Stimulated activated effector memory CD8-positive, alpha-beta T cell treated with anti-CD3 and anti-CD28 coated beads, Interleukin-12 subunit alpha, Interleukin-12 subunit beta, amount 100 ng/mL, for 72 hours (primary cell): ENCODE measurements at regions not wholly inside any gene's neighbourhood (a gene's known extent, or its start where the extent isn't known, plus 50 kb on each side); places are given as distances from the start of the nearest gene placed in this dataset.
A peak's percentile ranks its signal among the peaks of the same experiment; 100 is the strongest.
"Not testable (repeated sequence)": the region's sequence is repeated elsewhere in the genome, so short reads cannot be mapped to it uniquely, and the experiment has no call there.

Experiments used
- ATAC-seq: fragments of 150-1000 bp; cut with Tn5 transposase; 2 replicates; pipeline ENCODE4 v1.10.0; 2021
- DNase-seq, 2 donors: peaks; one replicate each; pipeline ENCODE4 v3.0.0; 2021 to 2022; ENCODE audit warnings: low spot score in 2 of 2
- H3K27ac Mint-ChIP-seq: one replicate; pipeline ENCODE4 v1.8.0; 2022; ENCODE audit warnings: mild to moderate bottlenecking, mixed read lengths
- H3K36me3 Mint-ChIP-seq: one replicate; pipeline ENCODE4 v1.8.0; 2022; ENCODE audit warnings: mild to moderate bottlenecking, mixed read lengths
- H3K4me1 Mint-ChIP-seq: one replicate; pipeline ENCODE4 v1.8.0; 2022; ENCODE audit warnings: mixed read lengths
- H3K4me3 Mint-ChIP-seq: one replicate; pipeline ENCODE4 v1.8.0; 2022; ENCODE audit warnings: mild to moderate bottlenecking, mixed read lengths
- H3K9me3 Mint-ChIP-seq: one replicate; pipeline ENCODE4 v1.8.0; 2022; ENCODE audit warnings: mixed read lengths

- ATAC-seq = no peak
- H3K9me3 Mint-ChIP-seq = no peaks in the 10 kb centered on the region
- no peak overlapping the region for H3K27ac Mint-ChIP-seq
- no peak overlapping the region for H3K4me3 Mint-ChIP-seq
- no peak for DNase-seq
- H3K4me1 Mint-ChIP-seq = no peaks in the 10 kb centered on the region
- H3K36me3 Mint-ChIP-seq = no peaks in the 10 kb centered on the region
Observed at GRCh38 chr3:4197670-4198069, 105.5 kb upstream of the SETMAR start.

DNA sequence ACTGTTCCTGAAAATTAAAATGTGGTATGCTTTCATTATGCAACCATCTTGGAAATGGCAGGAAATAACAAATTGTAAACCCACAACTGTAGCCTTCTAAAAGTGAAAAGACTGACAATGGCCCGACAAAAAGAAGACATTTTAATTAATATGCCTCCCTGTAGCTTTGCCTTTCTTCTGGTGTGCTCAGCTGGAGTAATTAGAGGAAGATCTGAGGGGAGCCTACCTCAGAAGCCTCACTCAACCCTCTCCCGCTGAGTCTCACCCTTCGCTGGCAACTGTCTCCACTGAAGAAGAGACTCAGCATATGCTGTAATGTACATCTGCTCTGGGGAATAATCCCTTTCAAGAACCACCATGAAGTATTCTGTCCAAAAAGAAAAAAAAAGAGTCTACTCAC, 104.7 kb upstream of the SETMAR start:
- Mint-ChIP-seq H3K4me3 (no peak overlapping the region), H3K4me1 (no peaks in the 10 kb centered on the region), H3K27ac (no peak overlapping the region), H3K36me3 (no peaks in the 10 kb centered on the region), H3K9me3 (peaks cover 4% of the 10 kb centered on the region)
- no peak for ATAC-seq
- DNase-seq = no peak

DNA sequence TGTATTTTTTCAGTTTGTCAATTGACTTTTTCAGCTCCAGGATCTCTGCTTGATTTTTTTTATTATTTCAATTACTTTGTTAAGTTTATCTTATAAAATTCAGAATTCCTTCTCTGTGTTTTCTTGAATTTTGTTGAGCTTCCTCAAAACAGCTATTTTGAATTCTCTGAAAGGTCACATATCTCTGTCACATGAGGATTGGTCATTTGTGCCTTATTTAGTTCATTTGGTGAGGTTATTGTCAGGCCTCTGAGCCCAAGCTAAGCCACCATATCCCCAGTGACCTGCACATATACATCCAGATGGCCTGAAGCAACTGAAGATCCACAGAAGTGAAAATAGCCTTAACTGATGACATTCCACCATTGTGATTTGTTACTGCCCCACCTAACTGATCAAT, 98.4 kb upstream of the SETMAR start:
- H3K4me1 Mint-ChIP-seq, H3K27ac Mint-ChIP-seq, ATAC-seq, H3K36me3 Mint-ChIP-seq, H3K4me3 Mint-ChIP-seq, DNase-seq: not testable (repeated sequence)
- peaks cover 16% of the 10 kb centered on the region for H3K9me3 Mint-ChIP-seq

DNA sequence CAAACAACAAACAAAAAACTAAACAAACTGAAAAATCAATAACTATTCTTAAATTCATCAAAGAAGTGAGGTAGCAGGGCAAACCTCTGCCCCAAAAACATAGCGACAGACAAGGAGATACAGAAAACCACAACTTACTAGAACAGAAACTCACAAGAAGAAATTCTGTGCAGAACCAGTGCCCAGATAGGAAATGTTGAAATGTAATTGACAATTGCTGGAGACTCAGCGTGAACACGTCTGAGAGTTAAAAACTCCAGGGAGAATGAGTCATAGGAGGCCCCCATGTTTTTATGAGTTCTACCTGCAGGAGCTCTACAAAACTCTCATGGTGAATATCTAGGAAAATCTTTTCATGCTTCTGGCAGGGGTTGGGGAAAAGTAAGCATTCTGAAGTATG, 95.5 kb upstream of the SETMAR start:
- DNase-seq = no peak
- Mint-ChIP-seq H3K4me3 (no peak overlapping the region), H3K27ac (no peak overlapping the region), H3K9me3 (peaks cover 22% of the 10 kb centered on the region), H3K4me1 (no peaks in the 10 kb centered on the region), H3K36me3 (no peaks in the 10 kb centered on the region)
- no peak for ATAC-seq

DNA sequence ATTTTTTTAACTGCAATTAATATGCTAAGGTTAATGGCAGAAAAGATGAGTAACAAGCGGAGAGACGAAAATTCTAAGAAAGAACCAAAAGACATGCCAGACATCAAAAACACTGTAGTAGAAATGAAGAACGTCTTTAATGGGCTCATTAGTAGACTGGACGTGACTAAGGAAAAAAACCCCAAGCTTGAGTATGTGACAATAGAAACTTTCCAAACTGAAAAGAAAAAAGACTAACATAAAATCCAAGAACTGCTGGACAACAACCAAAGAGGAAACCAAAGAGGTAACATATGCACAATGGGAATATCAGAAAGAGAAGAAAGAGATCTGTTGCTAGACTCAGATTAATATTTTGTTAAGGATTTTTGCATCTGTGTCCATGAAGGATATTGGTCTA, 94.6 kb upstream of the SETMAR start:
- ATAC-seq = no peak
- H3K9me3 Mint-ChIP-seq = peaks cover 21% of the 10 kb centered on the region
- no peaks in the 10 kb centered on the region for H3K36me3 Mint-ChIP-seq
- DNase-seq = no peak
- H3K27ac Mint-ChIP-seq = no peak overlapping the region
- no peak overlapping the region for H3K4me3 Mint-ChIP-seq
- no peaks in the 10 kb centered on the region for H3K4me1 Mint-ChIP-seq

GRCh38 chr3:4211610-4212009, 91.6 kb upstream of the SETMAR start:
- Mint-ChIP-seq H3K9me3 (peaks cover 21% of the 10 kb centered on the region), H3K36me3 (no peaks in the 10 kb centered on the region), H3K27ac (no peak overlapping the region), H3K4me3 (no peak overlapping the region), H3K4me1 (no peaks in the 10 kb centered on the region)
- DNase-seq = no peak
- ATAC-seq = no peak

- not testable (repeated sequence) for H3K4me3 Mint-ChIP-seq
- H3K9me3 Mint-ChIP-seq = peaks cover 24% of the 10 kb centered on the region
Observed at GRCh38 chr3:4213420-4213819, 89.7 kb upstream of the SETMAR start.

GRCh38 chr3:4216974-4217373, 86.2 kb upstream of the SETMAR start:
- not testable (repeated sequence) for H3K4me1 Mint-ChIP-seq, H3K36me3 Mint-ChIP-seq, H3K27ac Mint-ChIP-seq, H3K4me3 Mint-ChIP-seq, DNase-seq, ATAC-seq
- H3K9me3 Mint-ChIP-seq = peaks cover 24% of the 10 kb centered on the region

More at GRCh38 chr3:4213420-4213819, 89.7 kb upstream of the SETMAR start:
- not testable (repeated sequence) for ATAC-seq, H3K4me1 Mint-ChIP-seq, DNase-seq, H3K36me3 Mint-ChIP-seq, H3K27ac Mint-ChIP-seq

GRCh38 chr3:4218456-4219226, 84.5 kb upstream of the SETMAR start:
- Mint-ChIP-seq H3K27ac (no peak overlapping the region), H3K36me3 (no peaks in the 10 kb centered on the region), H3K9me3 (peaks cover 14% of the 10 kb centered on the region), H3K4me1 (no peaks in the 10 kb centered on the region), H3K4me3 (no peak overlapping the region)
- DNase-seq (no peak), ATAC-seq (no peak)

DNA sequence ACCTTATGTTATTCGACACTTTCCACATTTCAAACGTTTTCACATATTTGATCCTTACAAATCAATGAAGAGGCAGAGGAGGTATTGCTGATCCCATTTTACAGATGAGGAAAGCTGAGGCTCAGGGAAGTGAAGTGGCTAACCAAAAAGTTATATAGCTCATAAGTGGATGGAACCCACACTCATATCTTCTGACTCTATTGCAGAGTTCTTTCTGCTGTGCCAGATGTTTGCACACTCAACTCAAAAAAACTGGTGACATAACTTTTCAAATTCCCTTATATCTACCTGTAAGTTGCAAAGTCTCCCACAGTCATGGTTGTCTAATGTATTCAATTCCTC, 84.0 kb upstream of the SETMAR start:
- Mint-ChIP-seq H3K27ac (no peak overlapping the region), H3K4me3 (no peak overlapping the region), H3K9me3 (peaks cover 10% of the 10 kb centered on the region), H3K4me1 (no peaks in the 10 kb centered on the region), H3K36me3 (no peaks in the 10 kb centered on the region)
- no peak for DNase-seq
- no peak for ATAC-seq

DNA sequence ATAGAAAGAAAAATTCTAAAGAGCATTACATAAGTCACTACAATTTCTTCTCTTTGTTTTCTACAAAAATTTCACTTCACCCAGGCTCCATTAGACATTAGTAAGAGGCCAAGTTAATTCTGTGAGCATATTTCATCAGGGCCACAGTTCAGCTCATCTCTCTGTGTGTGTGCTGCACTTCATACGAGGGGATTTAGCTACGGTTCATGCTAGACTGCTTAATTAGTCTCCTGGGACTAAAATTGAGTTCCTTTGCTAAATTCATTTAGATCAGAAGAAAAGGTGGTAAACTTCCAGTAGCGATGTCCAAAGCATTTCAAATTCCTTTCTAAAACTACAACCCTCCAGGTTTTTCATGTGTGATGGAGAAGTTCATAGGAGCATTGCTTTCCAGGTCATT, 83.1 kb upstream of the SETMAR start:
- H3K4me3 Mint-ChIP-seq = no peak overlapping the region
- H3K9me3 Mint-ChIP-seq = peaks cover 7% of the 10 kb centered on the region
- H3K27ac Mint-ChIP-seq = no peak overlapping the region
- no peak for DNase-seq
- no peaks in the 10 kb centered on the region for H3K4me1 Mint-ChIP-seq
- no peak for ATAC-seq
- no peaks in the 10 kb centered on the region for H3K36me3 Mint-ChIP-seq

DNA sequence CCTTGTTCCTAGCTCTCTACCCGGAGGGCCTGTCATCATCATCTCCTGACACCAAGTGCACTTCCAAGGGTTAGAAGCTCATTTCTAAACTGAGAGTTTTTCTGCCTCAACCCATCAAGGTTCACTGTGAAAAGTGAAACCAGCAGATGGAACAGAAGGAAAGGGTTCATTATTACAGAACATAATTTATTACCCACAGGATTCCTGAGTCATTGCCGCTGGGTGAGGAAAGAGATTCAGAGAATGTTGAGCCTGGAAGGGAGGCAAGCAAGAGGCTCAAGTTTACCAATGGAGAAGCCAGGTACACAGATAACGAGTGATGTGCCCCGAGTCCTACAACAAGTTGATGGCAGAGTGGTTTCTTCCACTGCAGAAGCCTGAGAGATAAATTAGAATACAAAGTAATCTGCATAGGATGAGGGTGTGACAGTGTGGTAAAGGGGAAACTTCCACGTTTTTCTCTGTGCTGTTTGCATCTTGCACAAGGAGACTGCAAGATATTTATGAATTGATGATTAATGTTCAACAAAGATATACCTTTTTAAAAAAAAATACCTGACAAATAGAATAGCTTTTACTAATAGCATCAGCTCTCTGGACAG, 80.5 kb upstream of the SETMAR start:
- Mint-ChIP-seq H3K36me3 (no peaks in the 10 kb centered on the region), H3K4me1 (no peaks in the 10 kb centered on the region), H3K27ac (no peak overlapping the region), H3K4me3 (no peak overlapping the region), H3K9me3 (peaks cover 3% of the 10 kb centered on the region)
- DNase-seq = no peak
- no peak for ATAC-seq

DNA sequence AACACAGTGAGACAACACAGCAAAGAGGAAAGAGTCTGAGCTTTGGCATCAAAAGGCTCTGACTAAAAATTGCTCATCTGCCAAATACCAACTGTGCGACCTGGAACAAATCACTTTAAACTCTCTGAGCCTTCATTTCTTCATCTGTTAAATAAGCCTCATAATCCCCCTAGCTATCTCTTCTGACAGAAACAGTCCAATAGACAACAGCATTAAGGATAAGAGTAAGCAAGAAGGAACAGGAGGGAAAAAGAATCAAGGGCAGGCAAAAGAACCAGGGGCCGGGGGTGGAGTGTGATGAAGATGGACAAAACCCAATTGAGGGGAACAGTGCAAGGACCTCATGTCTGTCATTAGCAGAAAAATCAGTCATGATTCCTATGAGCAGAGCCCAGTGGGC, 79.4 kb upstream of the SETMAR start:
- no peak overlapping the region for H3K27ac Mint-ChIP-seq

DNA sequence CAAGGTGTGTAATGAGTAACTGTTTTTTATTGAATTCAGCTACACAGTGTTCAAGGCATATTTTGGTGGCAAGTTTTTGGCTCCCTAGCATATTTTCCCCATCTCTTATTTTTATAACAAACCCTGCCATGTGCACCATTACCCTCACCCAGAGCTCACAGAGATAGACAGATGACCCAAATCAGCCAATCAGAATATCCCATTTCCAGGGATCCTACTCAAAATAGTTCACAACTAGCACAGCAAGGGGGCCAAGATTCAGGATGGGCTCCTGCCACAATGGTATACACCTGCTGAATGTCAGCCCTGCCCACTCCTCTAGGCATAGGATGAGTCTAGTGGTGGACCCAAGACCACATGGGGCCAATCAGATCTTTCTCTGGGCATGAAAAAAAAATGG, 78.8 kb upstream of the SETMAR start:
- H3K4me3 Mint-ChIP-seq = no peak overlapping the region
- H3K36me3 Mint-ChIP-seq = no peaks in the 10 kb centered on the region
- H3K9me3 Mint-ChIP-seq = no peaks in the 10 kb centered on the region
- H3K27ac Mint-ChIP-seq = no peak overlapping the region
- DNase-seq (no peak), ATAC-seq (no peak)
- no peaks in the 10 kb centered on the region for H3K4me1 Mint-ChIP-seq

More for the DNA sequence above, 79.4 kb upstream of the SETMAR start:
- Mint-ChIP-seq H3K4me1 (no peaks in the 10 kb centered on the region), H3K36me3 (no peaks in the 10 kb centered on the region), H3K4me3 (no peak overlapping the region), H3K9me3 (no peaks in the 10 kb centered on the region)
- ATAC-seq = no peak
- no peak for DNase-seq

- Mint-ChIP-seq H3K4me3 (no peak overlapping the region), H3K4me1 (no peaks in the 10 kb centered on the region), H3K36me3 (no peaks in the 10 kb centered on the region), H3K27ac (no peak overlapping the region), H3K9me3 (no peaks in the 10 kb centered on the region)
- no peak for DNase-seq
- ATAC-seq = peak; percentile 16
Observed at GRCh38 chr3:4225005-4225471, 78.1 kb upstream of the SETMAR start.

GRCh38 chr3:4228295-4228694, 74.9 kb upstream of the SETMAR start:
- no peaks in the 10 kb centered on the region for H3K36me3 Mint-ChIP-seq
- H3K4me3 Mint-ChIP-seq = no peak overlapping the region
- ATAC-seq = no peak
- H3K4me1 Mint-ChIP-seq = no peaks in the 10 kb centered on the region
- H3K27ac Mint-ChIP-seq = no peak overlapping the region
- no peaks in the 10 kb centered on the region for H3K9me3 Mint-ChIP-seq
- no peak for DNase-seq
